Cardiac septum (tissue), 1 donor: ENCODE measurements at regions not wholly inside any gene's neighbourhood (a gene's known extent, or its start where the extent isn't known, plus 50 kb on each side); places are given as distances from the start of the nearest gene placed in this dataset.
"Not testable (repeated sequence)": the region's sequence is repeated elsewhere in the genome, so short reads cannot be mapped to it uniquely, and the experiment has no call there.

ENCODE experiments used
- DNase-seq: peaks from one replicate; pipeline ENCODE4 v3.0.0-alpha.2; 2020; ENCODE audit warnings: low spot score
- intact Hi-C: fragments of 100-400 bp; cut with DNase I; formaldehyde crosslinking; loops from one replicate; pipeline ENCODE4 v1.14.0; 2022
- donor health status: DM: no; HTN: no; CAD: no.

DNA sequence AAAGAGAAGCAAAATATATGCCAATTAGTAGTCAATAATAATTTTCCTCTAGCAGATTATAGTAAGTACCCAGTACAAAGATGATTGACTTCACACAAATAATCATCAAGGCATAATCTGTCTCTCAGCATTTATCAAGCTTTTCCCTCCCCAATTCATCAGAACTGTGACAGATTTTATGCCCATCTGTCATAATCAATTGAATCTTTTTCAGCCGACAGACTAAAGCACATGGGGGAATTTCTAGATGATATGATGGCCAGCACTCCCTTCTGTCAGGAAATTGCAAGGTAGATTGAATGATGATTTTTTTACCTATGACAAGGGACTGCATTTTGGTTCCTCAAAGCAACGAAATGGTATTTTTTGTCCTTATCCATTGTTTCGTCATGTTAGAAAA, 227.1 kb upstream of the CYLC2 start:
- intact Hi-C loops = no loop called here
- DNase-seq = no peak

DNA sequence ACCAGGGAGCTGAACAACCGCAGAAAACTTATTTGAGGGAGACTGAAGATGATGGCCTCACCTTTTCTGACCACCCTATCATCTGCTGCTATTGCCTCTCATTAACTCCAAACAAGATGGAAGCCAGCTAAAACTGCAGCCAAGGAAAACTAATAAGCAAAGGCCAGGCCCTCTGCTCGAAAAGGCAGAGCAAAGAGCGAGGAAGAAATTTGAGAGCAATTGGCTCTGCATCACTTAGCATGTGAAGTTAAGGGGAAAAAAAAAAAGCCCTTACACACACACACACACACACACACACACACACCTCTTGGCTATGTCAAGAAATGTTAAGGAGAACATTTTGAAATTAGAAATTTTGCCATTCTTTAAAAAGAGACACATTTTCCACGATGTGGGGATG, 228.1 kb upstream of the CYLC2 start:
- intact Hi-C loops = no loop called here
- DNase-seq = no peak

DNA sequence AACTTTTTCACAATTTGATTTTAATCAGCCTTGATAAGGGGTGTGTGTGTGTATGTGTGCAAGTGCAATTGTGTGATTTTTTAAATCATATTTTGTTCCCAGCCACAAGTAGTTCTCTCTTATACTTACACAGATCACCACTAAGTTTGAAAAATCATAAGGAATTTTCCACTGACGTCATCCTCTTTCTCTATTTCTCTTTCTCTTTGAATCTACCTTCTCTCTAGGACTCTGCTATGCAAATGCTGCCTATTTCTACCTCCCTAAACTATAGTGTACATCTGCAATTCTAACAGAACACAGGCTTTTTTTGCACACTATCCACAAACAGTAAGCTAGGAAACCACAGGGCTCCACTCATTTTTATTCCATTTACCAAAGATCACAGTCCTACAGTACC, 254.6 kb upstream of the CYLC2 start:
- intact Hi-C loops = no loop called here
- no peak for DNase-seq

DNA sequence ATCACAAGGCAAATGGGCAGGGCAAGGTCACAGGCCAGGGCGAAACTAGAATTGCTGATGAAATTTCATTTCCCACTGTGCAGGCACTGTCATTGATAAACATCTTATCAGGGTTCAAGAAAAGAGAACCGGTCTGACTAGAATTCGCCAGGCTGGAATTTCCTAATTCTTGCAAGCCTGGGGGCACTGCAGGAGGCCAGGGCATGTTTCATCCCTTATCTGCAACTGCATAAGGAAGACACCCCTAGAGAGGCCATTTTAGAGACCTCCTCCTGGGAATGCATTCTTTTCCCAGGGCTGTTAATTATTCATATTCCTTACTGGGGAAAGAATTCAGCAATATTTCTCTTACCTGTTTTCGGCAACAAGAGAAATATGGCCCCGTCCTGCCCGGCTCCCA, 266.2 kb upstream of the CYLC2 start:
- intact Hi-C loops = no loop called here
- DNase-seq = no peak

DNA sequence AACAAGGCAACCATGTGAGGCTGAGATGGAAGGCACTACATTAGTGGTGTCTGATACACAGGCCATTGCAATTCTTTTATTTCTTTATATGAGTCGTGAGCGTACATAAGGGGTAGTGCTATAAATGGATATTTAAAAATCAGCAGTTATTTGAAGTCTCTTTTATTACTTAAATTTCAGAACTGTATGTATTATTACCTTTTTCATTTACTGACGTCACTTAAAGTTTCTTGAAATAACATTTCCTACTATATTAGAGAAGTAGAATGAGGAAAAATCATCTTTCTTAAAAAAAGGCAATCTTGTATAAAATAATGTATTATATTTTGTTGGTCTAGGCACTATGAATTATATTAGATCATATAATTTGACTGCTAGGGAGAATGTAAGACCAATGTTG, 280.9 kb upstream of the CYLC2 start:
- intact Hi-C loops = no loop called here

DNA sequence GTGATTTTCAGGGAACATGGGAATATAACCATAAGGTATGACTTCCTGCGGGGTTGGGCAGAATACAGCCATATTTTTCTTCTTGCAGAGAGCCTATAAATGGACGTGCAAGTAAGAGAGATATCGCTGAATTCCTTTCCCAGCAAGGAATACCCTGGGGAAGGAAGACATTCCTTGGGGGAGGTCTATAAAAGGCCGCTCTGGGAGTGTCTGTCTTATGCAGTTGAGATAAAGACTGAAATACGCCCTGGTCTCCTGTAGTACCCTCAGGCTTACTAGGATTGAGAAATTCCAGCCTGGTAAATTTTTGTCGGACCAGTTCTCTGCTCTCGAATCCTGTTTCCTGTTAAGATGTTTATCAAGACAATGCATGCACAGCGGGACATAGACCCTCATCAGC, 282.2 kb upstream of the CYLC2 start:
- intact Hi-C loops = not testable (repeated sequence)

More for the DNA sequence above, 280.9 kb upstream of the CYLC2 start:
- no peak for DNase-seq

DNA sequence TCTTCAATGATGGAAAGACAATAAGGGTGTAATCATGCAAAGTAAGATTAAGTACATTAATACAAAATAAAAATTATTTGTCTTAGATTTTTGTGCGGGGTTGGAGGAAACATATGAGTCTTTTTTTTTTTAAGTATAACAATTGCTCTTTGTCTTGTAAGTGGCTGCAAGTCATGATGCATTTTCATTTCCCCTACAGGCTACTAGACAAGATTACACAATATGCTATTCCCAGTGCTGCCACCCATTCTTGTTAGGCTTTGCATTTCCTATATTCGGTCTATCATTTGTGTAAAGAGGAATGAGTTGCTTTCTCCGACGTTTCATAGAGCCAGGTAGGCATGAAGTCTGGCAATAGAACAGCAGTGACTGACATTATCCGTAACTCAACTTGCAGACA, 294.2 kb upstream of the CYLC2 start:
- no peak for DNase-seq
- intact Hi-C loops = no loop called here

More for the DNA sequence above, 282.2 kb upstream of the CYLC2 start:
- not testable (repeated sequence) for DNase-seq

DNA sequence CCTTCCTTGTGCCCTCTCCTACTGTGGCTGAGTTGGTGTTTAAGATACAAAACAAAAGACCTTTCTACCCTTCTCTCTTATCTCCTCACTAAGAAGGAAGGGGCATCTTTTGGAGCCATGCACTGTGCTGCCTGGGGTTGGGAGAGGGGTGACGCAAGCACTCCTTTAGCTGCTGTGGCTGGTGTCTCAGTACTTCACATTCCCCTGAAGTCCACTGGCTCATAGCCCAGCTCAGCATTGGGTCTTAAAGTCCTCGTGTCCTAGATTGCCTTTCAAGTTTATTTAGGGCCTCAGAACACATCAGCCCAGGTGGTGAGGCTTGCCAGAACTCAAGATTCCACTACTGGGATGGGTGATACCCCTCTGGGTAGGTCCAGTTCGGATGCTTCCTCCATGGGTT, 325.9 kb upstream of the CYLC2 start:
- intact Hi-C loops = no loop called here
- DNase-seq = no peak

DNA sequence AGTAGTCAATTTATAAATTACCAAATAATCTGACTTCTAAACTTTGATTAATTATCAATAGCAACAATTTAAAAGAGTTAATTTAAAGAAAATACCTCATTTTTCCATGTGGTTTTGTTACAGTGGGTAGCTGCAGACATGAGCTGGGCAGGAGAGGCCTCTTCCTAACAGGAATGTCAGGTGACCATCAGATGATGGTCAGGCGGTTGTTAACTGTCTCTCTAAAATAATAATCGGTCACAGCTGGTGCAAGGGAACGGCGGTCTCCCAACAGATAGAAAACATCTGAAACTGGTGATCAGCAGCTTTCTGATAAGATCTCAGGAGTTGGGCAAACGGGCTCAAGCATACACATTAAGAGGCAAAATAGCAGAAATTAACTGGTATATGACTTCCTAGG, 342.7 kb upstream of the CYLC2 start:
- no peak for DNase-seq
- intact Hi-C loops = no loop called here

DNA sequence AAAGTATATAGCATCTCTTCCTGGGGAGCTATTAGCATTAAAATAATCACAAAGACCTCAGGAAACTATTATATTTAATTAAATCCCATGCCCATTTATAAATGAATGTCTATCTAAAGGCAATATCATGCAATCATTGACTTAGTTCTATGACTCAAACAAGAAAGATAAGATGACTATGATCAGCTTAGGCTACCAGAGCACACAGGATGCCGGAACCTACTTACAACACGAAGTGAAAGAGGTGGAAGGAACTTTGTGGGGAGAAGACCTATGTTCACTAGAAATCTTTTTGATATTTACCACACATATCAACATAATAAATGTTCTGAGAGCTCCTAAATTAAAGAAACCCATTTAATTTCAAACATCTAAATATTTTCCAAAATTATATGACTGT, 344.2 kb upstream of the CYLC2 start:
- intact Hi-C loops = no loop called here

DNA sequence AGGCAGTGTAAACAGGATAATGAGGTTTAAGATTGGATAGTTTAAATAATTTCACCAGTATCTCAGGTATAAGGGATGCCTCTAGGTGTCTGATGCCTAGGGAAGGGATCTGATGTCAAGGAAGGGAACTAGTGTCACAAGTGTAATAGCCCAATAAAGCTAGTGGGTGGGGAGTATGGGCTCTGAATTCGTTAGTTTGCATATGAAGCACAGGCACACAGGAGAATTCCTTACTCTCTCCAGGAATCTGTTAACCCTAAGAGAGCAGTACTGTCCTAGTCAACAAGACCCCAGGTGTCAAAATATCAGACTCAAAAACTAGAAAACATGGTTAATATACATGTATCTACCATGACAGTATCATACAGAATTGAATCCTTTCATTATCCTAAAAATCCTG, 352.5 kb upstream of the CYLC2 start:
- DNase-seq = no peak
- intact Hi-C loops = loop anchor here (10.0 kb wide), 1 partner anchor 58 kb away; no protein-coding TSS in a partner anchor

More for the DNA sequence above, 344.2 kb upstream of the CYLC2 start:
- no peak for DNase-seq

DNA sequence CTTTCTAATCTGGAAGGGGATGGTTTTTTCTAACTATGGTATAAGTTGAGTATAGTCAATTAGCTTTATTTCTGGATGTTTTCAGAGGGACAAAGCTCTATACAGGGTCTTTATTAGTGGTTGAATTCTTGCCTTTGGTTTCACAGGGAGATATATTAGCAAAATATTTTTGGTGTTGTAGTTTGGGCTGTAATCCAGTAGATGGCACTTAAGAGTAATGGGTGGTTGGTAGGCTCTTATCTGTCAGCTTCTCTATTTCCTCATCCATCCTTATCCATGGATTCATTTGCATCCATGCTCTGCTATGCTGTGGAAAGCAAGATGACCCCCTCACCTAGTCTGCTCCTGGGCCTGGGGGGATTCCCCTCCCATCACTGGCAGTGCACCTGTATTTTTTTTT, 363.6 kb upstream of the CYLC2 start:
- intact Hi-C loops = no loop called here
- no peak for DNase-seq

DNA sequence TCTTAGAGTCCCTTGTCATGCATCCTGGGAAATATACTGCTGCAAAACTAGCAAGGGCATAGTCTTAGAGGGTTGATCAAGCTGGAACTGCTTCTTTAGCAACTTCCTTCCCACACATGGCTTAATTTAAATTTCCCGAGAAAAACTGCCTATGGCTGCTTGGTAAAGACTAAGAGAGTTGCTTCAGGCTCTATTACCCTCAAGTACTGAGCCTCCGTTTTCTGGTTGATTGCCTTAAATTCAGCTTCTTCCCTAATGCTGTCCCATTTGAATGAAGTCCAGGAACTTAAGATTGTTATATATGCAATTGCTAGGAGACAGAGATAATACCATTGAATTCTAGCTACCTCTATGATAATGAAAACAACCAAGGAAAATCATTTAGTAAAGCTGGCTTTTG, 385.7 kb upstream of the CYLC2 start:
- no peak for DNase-seq
- intact Hi-C loops = no loop called here

DNA sequence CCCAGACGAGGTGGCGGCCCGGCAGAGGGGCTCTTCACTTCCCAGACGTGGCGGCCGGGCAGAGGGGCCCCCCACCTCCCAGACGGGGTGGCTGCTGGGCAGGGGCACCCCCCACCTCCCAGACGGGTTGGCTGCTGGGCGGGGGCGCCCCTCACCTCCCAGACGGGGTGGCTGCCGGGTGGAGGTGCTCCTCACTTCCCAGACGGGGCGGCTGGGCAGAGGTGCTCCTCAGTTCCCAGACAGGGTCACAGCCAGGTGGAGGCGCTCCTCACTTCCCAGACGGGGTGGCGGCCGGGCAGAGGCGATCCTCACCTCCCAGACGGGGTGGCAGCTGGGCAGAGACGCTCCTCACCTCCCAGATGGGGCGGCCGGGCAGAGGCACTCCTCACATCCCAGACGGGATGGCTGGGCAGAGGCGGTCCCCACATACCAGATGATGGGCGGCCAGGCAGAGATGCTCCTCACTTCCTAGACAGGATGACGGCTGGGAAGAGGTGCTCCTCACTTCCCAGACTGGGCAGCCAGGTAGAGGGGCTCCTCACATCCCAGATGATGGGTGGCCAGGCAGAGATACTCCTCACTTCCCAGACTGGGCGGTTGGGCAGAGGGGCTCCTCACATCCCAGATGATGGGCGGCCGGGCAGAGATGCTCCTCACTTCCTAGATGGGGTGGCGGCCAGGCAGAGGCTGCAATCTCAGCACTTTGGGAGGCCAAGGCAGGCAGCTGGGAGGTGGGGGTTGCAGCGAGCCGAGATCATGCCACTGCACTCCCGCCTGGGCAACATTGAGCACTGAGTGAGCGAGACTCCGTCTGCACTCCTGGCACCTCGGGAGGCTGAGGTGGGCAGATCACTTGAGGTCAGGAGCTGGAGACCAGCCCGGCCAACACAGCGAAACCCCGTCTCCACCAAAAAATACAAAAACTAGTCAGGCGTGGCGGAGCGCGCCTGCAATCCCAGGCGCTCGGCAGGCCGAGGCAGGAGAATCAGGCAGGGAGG, 391.6 kb upstream of the CYLC2 start:
- DNase-seq = not testable (repeated sequence)

DNA sequence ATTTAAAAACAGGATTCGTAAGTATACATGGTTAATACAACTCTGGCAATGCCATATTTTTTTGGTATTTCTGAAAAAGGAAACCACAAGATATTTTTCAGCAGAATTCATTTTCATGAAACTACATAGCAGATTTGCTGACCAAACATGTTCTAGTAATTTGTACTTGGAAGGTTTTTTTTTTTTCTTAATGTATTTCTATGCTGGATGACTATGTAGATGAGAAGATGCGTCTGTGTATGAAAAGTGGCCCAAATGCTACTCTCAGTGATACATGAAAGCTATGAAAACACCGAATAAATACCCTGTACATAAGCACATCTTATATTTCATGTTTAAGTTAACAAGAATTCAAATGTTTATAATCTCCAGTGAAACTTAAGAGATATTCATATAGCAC, 400.9 kb upstream of the CYLC2 start:
- intact Hi-C loops = no loop called here
- no peak for DNase-seq

More for the DNA sequence above, 391.6 kb upstream of the CYLC2 start:
- intact Hi-C loops = not testable (repeated sequence)

DNA sequence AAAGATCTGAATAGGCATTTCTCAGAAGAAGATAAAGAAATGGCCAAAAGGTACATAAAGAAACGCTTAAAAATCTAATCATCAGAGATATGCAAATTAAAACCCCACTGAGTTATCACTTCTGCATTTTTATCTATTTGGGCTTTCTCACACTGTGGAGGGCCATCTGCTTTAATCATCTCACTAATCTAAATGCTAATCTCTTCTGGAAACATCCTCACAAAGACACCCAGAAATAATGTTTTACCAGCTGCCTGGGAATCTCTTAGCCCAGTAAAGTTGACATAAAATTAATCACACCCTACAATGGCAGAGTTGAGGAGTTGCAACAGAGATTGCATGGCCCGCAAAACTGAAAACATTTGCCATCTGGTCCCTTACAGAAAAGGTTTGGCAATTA, 407.9 kb upstream of the CYLC2 start:
- DNase-seq = no peak
- intact Hi-C loops = loop anchor here (10.0 kb wide), 1 partner anchor 58 kb away; no protein-coding TSS in a partner anchor

DNA sequence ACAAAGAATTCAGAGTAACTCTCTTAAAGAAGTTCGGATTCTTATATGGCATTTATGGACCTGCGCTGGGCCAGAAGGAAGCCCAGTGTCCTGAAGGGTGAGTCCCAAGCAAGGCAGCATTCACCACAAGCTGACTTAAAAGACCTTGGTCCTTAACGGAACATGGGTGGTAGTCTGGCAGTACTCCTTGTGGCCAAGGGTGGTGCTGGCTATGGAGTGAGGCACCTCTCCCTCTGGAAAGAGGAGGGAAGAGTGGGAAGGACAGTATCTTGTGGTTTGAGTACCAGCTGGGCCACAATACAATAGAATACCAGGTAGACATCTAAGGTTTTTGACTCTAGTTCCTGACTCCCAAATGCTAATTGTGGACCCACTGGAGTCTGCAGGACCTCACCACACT, 425.7 kb upstream of the CYLC2 start:
- no peak for DNase-seq
- intact Hi-C loops = no loop called here

DNA sequence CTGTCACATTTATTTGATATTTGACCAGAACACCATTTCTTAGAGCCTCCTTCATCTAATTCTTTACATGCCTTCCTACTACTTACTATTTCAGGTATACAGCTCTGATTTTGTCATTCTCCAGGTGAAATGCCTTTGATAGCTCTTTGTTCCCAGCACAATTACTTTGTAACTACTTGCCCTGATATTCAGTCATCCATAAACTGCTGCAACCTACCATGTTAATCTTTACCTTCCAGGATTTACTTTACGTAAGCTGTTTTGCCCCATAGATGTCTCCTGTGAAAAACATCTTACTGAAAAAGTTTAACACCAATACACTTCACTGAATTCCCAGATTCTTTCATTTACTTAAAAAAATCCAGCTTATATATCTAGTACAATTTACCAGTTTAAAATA, 443.8 kb upstream of the CYLC2 start:
- intact Hi-C loops = no loop called here
- no peak for DNase-seq

DNA sequence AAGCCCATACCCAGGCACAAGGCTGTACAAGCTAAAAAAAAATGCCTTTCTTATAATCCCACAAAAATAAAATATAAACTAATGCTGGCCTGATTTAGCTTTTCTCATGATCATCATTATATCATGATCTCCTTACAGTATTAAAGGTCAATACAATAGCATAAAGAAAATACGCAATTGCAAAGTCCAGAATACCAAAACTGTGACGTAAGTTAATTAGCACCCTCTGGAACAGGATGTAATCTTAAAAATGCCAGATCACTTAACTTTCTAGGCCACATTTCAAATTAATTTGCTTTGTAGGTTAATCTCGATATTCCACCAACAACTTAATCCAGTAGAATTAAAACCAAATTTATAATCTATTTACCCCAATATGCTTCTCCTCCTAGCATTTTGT, 444.2 kb upstream of the CYLC2 start:
- DNase-seq = no peak
- intact Hi-C loops = no loop called here

DNA sequence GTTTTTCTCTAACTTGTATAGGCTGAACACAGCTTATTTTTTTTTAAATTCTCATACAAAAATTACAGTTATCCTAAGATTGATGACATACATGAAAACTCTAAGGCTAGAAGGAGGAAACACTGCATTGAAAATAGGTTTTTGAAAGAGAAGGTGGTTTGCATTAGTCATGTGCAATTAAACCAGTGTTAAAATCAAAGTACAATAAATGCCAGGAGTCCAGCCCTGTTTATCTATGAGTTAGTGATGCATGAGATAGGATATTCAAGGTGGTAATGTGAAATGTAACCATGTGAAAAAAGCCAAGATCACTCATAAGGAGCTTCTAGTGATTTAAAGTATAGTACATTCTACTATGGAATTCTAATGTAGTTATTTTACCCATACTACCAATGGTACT, 444.9 kb upstream of the CYLC2 start:
- intact Hi-C loops = no loop called here
- no peak for DNase-seq

DNA sequence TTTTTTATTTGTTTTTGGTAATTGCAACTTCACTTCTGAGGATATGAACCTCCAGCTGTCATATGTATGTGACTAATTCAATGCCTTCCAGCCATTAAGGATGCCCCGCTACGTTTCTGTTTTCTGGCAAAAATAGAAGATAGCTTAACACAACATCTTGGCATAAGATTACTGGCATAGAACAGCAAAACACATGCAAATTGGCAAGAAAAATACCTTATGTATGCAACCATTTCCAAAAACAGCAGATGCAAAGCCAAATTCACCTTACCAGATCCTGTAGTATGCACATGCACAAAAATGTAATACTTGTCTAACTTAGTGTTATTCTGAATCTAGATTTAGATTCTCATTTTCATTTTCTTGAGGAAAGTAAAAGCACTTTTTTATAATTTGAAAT, 461.1 kb upstream of the CYLC2 start:
- intact Hi-C loops = no loop called here
- no peak for DNase-seq
